ENCODE measurements at regions not wholly inside any gene's neighbourhood (a gene's known extent, or its start where the extent isn't known, plus 50 kb on each side); places are given as distances from the start of the nearest gene placed in this dataset.

DNA sequence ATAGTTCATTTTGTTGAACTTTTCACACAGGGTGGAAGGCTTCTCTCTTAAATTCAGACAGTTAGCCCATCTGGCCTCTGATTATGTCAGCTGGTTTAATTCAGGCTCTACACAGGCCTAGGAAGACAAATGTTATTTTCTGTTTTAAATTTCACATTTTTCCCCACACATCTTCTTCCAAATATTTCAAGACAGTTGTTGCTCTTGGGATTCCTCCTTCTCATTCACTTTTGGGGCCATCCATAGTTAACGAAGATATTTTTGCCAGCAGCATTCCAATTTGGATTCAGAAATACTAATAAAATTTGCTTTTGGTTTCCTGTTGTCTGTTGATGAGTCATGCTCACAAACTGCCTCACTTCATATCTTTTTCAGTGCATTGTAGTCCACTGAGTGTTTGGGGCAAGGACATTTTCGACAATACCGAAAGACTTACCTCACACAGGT lies 475.4 kb downstream of the DMAC1 start:
- Histone ChIP-seq H3K9me3 (ENCODE audit: low read length) (no peaks in the 10 kb centered on the region), H3K4me1 (ENCODE audit: insufficient read depth, low read length, poor library complexity, severe bottlenecking) (no peaks in the 10 kb centered on the region), H2AFZ (ENCODE audit: low read length) (no peak overlapping the region), H3K36me3 (ENCODE audit: insufficient read depth, low read length) (no peaks in the 10 kb centered on the region), H3K9me2 (ENCODE audit: insufficient read depth, low read length) (no peaks in the 10 kb centered on the region), H3K4me2 (ENCODE audit: low read length) (no peak overlapping the region), H3K27ac (ENCODE audit: low read depth, low read length, poor library complexity, severe bottlenecking) (no peak overlapping the region), H3K79me2 (ENCODE audit: insufficient read depth, low read depth, low read length) (no peaks in the 10 kb centered on the region), H3K4me3 (ENCODE audit: low read depth, low read length, poor library complexity, severe bottlenecking) (no peak overlapping the region), H4K20me1 (ENCODE audit: insufficient read depth, low read length) (no peaks in the 10 kb centered on the region)
- ChIA-PET CTCF (ENCODE audit: unreplicated experiment) (no interaction called here), POLR2A (interaction anchor here (0.7 kb wide), 1 partner anchor 848 kb away, joined by 4 read pairs; no protein-coding TSS in a partner anchor)
- DNase-seq (ENCODE audit: low spot score) = no peak
- no TSS peak for BruUV-seq (replicated peaks)
- intact Hi-C loops (cut with micrococcal nuclease; ENCODE audit: unreplicated experiment) = no loop called here
- no peak for TF ChIP-seq EZH2phosphoT487 (IDR thresholded peaks at IDR 0.05; ENCODE audit: borderline replicate concordance, low read depth, low read length)
- TF ChIP-seq, protein P1, sequence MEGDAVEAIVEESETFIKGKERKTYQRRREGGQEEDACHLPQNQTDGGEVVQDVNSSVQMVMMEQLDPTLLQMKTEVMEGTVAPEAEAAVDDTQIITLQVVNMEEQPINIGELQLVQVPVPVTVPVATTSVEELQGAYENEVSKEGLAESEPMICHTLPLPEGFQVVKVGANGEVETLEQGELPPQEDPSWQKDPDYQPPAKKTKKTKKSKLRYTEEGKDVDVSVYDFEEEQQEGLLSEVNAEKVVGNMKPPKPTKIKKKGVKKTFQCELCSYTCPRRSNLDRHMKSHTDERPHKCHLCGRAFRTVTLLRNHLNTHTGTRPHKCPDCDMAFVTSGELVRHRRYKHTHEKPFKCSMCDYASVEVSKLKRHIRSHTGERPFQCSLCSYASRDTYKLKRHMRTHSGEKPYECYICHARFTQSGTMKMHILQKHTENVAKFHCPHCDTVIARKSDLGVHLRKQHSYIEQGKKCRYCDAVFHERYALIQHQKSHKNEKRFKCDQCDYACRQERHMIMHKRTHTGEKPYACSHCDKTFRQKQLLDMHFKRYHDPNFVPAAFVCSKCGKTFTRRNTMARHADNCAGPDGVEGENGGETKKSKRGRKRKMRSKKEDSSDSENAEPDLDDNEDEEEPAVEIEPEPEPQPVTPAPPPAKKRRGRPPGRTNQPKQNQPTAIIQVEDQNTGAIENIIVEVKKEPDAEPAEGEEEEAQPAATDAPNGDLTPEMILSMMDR (conservative IDR thresholded peaks at IDR 0.05; ENCODE audit: low read length) = no peak

DNA sequence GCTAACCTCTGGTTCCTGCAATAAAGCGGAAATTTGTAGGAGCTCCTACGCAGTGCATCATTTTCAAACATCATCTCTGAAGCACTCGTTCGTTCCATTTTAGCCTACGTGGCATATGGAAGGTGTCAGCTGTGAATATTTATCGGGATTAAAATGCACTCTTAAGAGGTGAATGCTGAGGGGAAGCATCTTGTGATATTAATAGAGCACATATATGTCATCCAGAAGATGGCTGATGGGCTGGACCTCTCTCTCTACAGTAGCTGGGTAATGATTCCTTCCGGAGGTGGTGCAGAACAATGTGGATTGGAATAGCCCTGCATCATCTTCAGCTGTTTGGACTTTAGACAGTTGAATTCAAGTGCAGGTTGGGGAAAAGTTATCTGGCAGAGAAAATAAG lies 478.7 kb downstream of the DMAC1 start:
- Histone ChIP-seq H3K36me3 (ENCODE audit: insufficient read depth, low read length) (no peaks in the 10 kb centered on the region), H3K9me3 (ENCODE audit: low read length) (no peaks in the 10 kb centered on the region), H4K20me1 (ENCODE audit: insufficient read depth, low read length) (no peaks in the 10 kb centered on the region), H2AFZ (ENCODE audit: low read length) (no peak overlapping the region), H3K4me2 (ENCODE audit: low read length) (no peak overlapping the region), H3K79me2 (ENCODE audit: insufficient read depth, low read depth, low read length) (no peaks in the 10 kb centered on the region), H3K4me1 (ENCODE audit: insufficient read depth, low read length, poor library complexity, severe bottlenecking) (no peaks in the 10 kb centered on the region), H3K4me3 (ENCODE audit: low read depth, low read length, poor library complexity, severe bottlenecking) (no peak overlapping the region), H3K9me2 (ENCODE audit: insufficient read depth, low read length) (no peaks in the 10 kb centered on the region), H3K27ac (ENCODE audit: low read depth, low read length, poor library complexity, severe bottlenecking) (no peak overlapping the region)
- intact Hi-C loops (cut with micrococcal nuclease; ENCODE audit: unreplicated experiment) = no loop called here
- no peak for TF ChIP-seq EZH2phosphoT487 (IDR thresholded peaks at IDR 0.05; ENCODE audit: borderline replicate concordance, low read depth, low read length)
- ChIA-PET POLR2A (no interaction called here), CTCF (ENCODE audit: unreplicated experiment) (no interaction called here)
- DNase-seq (ENCODE audit: low spot score) = no peak
- BruUV-seq (replicated peaks) = no TSS peak

DNA sequence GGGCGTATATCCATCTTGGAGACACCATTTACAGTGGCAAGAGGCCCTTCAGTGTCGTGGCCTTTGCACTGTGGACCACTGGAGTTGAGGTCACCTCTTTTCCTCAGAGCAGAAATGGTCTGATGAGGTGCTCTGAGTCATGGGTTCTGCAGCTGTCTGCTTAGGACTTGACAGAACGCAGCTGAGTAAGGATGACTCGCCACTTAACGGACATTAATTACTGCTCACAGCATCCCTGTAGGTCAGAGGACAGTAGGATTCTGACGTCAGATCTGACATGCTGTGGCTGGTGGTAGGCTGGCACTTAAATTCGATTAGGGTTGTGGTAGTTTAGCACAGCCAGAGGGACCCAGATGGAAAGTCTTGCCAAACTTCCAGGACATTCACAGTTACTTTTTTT lies 479.4 kb downstream of the DMAC1 start:
- H3K27ac ChIP-seq (ENCODE audit: low read depth, low read length, poor library complexity, severe bottlenecking) = no peak overlapping the region
- no peaks in the 10 kb centered on the region for H3K9me2 ChIP-seq (ENCODE audit: insufficient read depth, low read length)
- no peaks in the 10 kb centered on the region for H3K36me3 ChIP-seq (ENCODE audit: insufficient read depth, low read length)
- no peak overlapping the region for H3K4me2 ChIP-seq (ENCODE audit: low read length)
- DNase-seq (ENCODE audit: low spot score) = no peak
- TF ChIP-seq EZH2phosphoT487 (IDR thresholded peaks at IDR 0.05; ENCODE audit: borderline replicate concordance, low read depth, low read length) = no peak
- TF ChIP-seq, protein P1 (conservative IDR thresholded peaks at IDR 0.05; ENCODE audit: low read length) = no peak
- no TSS peak for BruUV-seq (replicated peaks)
- POLR2A ChIA-PET = no interaction called here
- H2AFZ ChIP-seq (ENCODE audit: low read length) = no peak overlapping the region
- H3K4me3 ChIP-seq (ENCODE audit: low read depth, low read length, poor library complexity, severe bottlenecking) = no peak overlapping the region
- CTCF ChIA-PET (ENCODE audit: unreplicated experiment) = no interaction called here
- no peaks in the 10 kb centered on the region for H3K4me1 ChIP-seq (ENCODE audit: insufficient read depth, low read length, poor library complexity, severe bottlenecking)
- intact Hi-C loops (cut with micrococcal nuclease; ENCODE audit: unreplicated experiment) = no loop called here
- no peaks in the 10 kb centered on the region for H3K79me2 ChIP-seq (ENCODE audit: insufficient read depth, low read depth, low read length)
- no peaks in the 10 kb centered on the region for H4K20me1 ChIP-seq (ENCODE audit: insufficient read depth, low read length)
- H3K9me3 ChIP-seq (ENCODE audit: low read length) = no peaks in the 10 kb centered on the region
